Vagina (tissue), 2 donors: ENCODE measurements at regions not wholly inside any gene's neighbourhood (a gene's known extent, or its start where the extent isn't known, plus 50 kb on each side); places are given as distances from the start of the nearest gene placed in this dataset.
A peak's percentile ranks its signal among the peaks of the same experiment; 100 is the strongest.

Source experiments
- DNase-seq, 2 donors: peaks; one replicate each; pipeline ENCODE4 v3.0.0-alpha.2; 2017; ENCODE audit errors: extremely low spot score in 2 of 2
- H3K27ac ChIP-seq: fragments of 200-600 bp; sonication (generic); one replicate; pipeline ENCODE4 v1.5.1; 2019
- H3K27me3 ChIP-seq: fragments of 200-600 bp; sonication (generic); one replicate; pipeline ENCODE4 v1.5.1; 2019
- H3K36me3 ChIP-seq, 2 donors: fragments of 200-600 bp; sonication (generic); one replicate each; pipeline ENCODE4 v1.5.1; 2017 to 2019
- H3K4me1 ChIP-seq: fragments of 200-600 bp; sonication (generic); one replicate; pipeline ENCODE4 v1.5.1; 2019
- H3K4me3 ChIP-seq, 2 donors: fragments of 200-600 bp; sonication (generic); 1 replicate in 1 of 2; 2 replicates in 1 of 2; pipeline ENCODE4 v1.5.1; 2016 to 2019
- H3K9me3 ChIP-seq: fragments of 200-600 bp; sonication (generic); one replicate; pipeline ENCODE4 v1.5.1; 2019
- CTCF ChIP-seq, 3 experiments: fragments of 450-650 bp in 2 of 3; fragments of 200-600 bp in 1 of 3; sonication (generic) in 1 of 3; IDR thresholded peaks; one replicate each; pipeline ENCODE4 v1.5.1; 2017 to 2019; ENCODE audit warnings: antibody characterized with exemption in 3 of 3, mild to moderate bottlenecking in 2 of 3, moderate library complexity in 2 of 3
- POLR2A ChIP-seq, 2 donors: fragments of 450-650 bp; IDR thresholded peaks; one replicate each; pipeline ENCODE4 v1.6.1; 2017; ENCODE audit warnings: antibody characterized with exemption in 2 of 2, mild to moderate bottlenecking in 2 of 2, moderate library complexity in 2 of 2
- POLR2AphosphoS5 ChIP-seq, 2 donors: sonication (generic); formaldehyde crosslinking; IDR thresholded peaks; one replicate each; pipeline ENCODE4 v1.9.0; 2017; ENCODE audit warnings: antibody characterized with exemption in 2 of 2, mild to moderate bottlenecking in 2 of 2, low read depth in 1 of 2; ENCODE audit not compliant: insufficient read depth in 1 of 2
- intact Hi-C: fragments of 100-400 bp; cut with DNase I; formaldehyde crosslinking; loops from one replicate; pipeline ENCODE4 v1.15.1; 2023

- no peak overlapping the region for H3K4me3 ChIP-seq
- no peaks in the 10 kb centered on the region for H3K36me3 ChIP-seq
- no peak overlapping the region for H3K27ac ChIP-seq
- intact Hi-C loops, result loop anchor here (10.0 kb wide), 1 partner anchor 363 kb away; the partner anchor contains the start of gene ZFP36L2
- no peak for DNase-seq
- H3K27me3 ChIP-seq, result no peaks in the 10 kb centered on the region
- H3K9me3 ChIP-seq, result no peaks in the 10 kb centered on the region
- TF ChIP-seq POLR2AphosphoS5 (IDR thresholded peaks at IDR 0.05; ENCODE audit: insufficient read depth in 1 of 2, low read depth in 1 of 2) (no peak), POLR2A (IDR thresholded peaks at IDR 0.05) (no peak), CTCF (IDR thresholded peaks at IDR 0.05) (no peak)
- H3K4me1 ChIP-seq, result peaks cover 42% of the 10 kb centered on the region
Observed at GRCh38 chr2:42861321-42861720, 68.9 kb upstream of the HAAO start.

DNA sequence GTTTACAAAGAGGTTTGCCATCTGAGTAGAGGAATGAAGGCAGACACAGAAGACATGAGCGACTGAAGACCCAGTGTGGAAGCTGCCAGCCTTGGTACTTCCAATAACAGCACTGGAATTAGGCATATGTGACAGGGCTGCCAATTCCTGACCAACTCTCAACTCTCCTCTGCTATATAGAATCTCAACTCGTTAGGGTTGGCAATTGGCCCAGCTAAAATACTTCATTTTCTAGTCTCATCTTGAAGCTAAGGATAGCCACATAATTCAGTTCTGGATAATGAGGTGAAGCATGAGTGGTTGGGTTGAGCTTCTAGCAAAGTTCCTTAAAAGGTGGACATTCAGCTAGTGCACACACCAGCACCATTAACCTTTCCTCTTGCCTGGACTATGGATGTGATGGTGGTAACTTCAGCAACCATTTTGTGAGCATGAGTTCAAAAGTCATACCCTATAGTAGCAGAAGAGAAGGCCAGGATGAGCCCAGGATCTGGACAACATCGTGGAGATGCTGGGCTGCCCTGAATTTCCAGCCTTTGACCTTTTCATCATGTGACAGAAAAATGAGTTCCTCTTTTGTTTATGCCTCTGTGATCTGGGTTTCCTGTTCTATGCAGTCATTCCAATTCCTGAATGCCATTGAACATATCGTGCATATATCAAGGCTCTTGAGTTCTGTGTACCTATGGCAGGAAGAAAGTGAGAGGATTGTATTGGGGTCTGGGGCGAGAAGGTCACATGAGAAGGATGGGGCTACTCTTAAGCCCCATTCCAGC, 68.1 kb upstream of the HAAO start:
- peaks cover 39% of the 10 kb centered on the region for H3K4me1 ChIP-seq
- no peak for TF ChIP-seq CTCF (IDR thresholded peaks at IDR 0.05)
- no peak for TF ChIP-seq POLR2A (IDR thresholded peaks at IDR 0.05)
- no peak for TF ChIP-seq POLR2AphosphoS5 (IDR thresholded peaks at IDR 0.05; ENCODE audit: insufficient read depth in 1 of 2, low read depth in 1 of 2)
- no peak for DNase-seq
- H3K36me3 ChIP-seq, result no peaks in the 10 kb centered on the region
- no peak overlapping the region for H3K27ac ChIP-seq
- intact Hi-C loops, result loop anchor here (10.0 kb wide), 1 partner anchor 364 kb away; the partner anchor contains the start of gene ZFP36L2
- no peaks in the 10 kb centered on the region for H3K9me3 ChIP-seq
- H3K27me3 ChIP-seq, result no peaks in the 10 kb centered on the region
- H3K4me3 ChIP-seq, result no peak overlapping the region

- DNase-seq, result no peak
- H3K36me3 ChIP-seq, result no peaks in the 10 kb centered on the region
- H3K4me1 ChIP-seq, result peaks cover 39% of the 10 kb centered on the region
- no peaks in the 10 kb centered on the region for H3K27me3 ChIP-seq
- no peak overlapping the region for H3K27ac ChIP-seq
- H3K9me3 ChIP-seq, result no peaks in the 10 kb centered on the region
- no peak overlapping the region for H3K4me3 ChIP-seq
- TF ChIP-seq CTCF (IDR thresholded peaks at IDR 0.05) (no peak), POLR2AphosphoS5 (IDR thresholded peaks at IDR 0.05; ENCODE audit: insufficient read depth in 1 of 2, low read depth in 1 of 2) (no peak), POLR2A (IDR thresholded peaks at IDR 0.05) (no peak)
- intact Hi-C loops, result loop anchor here (5.0 to 10.0 kb wide), 2 partner anchors 78 to 365 kb away; partner anchors contain the start of gene ZFP36L2
Observed at GRCh38 chr2:42859791-42860190, 67.4 kb upstream of the HAAO start.

GRCh38 chr2:42859006-42859552, 66.7 kb upstream of the HAAO start:
- TF ChIP-seq POLR2AphosphoS5 (IDR thresholded peaks at IDR 0.05; ENCODE audit: insufficient read depth in 1 of 2, low read depth in 1 of 2), result peak in 1 of 2 donors; percentile 56
- no peak for TF ChIP-seq POLR2A (IDR thresholded peaks at IDR 0.05)
- TF ChIP-seq CTCF (IDR thresholded peaks at IDR 0.05), result peak; percentile 52 to 84 (median 81)
- Histone ChIP-seq H3K4me1 (peaks cover 46% of the 10 kb centered on the region), H3K27me3 (no peaks in the 10 kb centered on the region), H3K36me3 (no peaks in the 10 kb centered on the region), H3K4me3 (no peak overlapping the region), H3K9me3 (no peaks in the 10 kb centered on the region), H3K27ac (no peak overlapping the region)
- no peak for DNase-seq
- intact Hi-C loops, result loop anchor here (5.0 kb wide), 1 partner anchor 78 kb away; no protein-coding TSS in a partner anchor
